ENCODE measurements at regions not wholly inside any gene's neighbourhood (a gene's known extent, or its start where the extent isn't known, plus 50 kb on each side); places are given as distances from the start of the nearest gene placed in this dataset.

DNA sequence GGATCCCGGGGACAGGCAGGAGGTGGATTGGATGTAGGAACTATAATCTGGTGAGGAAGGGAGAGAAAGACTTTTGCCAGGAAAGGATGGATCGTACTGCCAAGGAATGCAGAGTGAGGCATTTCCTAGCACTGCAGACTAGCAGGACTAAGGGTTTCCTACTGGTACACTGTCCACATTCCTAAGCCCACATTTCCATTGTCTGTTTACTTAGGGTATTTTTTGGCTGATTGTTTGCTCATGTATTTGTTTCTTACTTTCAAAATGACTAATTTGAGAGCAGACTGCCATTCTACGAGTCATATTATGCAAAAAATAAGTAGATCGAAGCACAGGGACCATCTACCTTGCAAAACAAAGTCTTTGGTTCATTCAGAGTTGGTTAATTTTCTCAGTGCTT lies 1029.5 kb upstream of the NR2F2 start:
- TF ChIP-seq, protein P1, sequence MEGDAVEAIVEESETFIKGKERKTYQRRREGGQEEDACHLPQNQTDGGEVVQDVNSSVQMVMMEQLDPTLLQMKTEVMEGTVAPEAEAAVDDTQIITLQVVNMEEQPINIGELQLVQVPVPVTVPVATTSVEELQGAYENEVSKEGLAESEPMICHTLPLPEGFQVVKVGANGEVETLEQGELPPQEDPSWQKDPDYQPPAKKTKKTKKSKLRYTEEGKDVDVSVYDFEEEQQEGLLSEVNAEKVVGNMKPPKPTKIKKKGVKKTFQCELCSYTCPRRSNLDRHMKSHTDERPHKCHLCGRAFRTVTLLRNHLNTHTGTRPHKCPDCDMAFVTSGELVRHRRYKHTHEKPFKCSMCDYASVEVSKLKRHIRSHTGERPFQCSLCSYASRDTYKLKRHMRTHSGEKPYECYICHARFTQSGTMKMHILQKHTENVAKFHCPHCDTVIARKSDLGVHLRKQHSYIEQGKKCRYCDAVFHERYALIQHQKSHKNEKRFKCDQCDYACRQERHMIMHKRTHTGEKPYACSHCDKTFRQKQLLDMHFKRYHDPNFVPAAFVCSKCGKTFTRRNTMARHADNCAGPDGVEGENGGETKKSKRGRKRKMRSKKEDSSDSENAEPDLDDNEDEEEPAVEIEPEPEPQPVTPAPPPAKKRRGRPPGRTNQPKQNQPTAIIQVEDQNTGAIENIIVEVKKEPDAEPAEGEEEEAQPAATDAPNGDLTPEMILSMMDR (IDR thresholded peaks at IDR 0.05), result no peak
- TF ChIP-seq ZFX (IDR thresholded peaks at IDR 0.05; ENCODE audit: borderline replicate concordance), result no peak

Data from 22Rv1 (cell line).